ENCODE measurements at regions not wholly inside any gene's neighbourhood (a gene's known extent, or its start where the extent isn't known, plus 50 kb on each side); places are given as distances from the start of the nearest gene placed in this dataset.

GRCh38 chr18:64365106-64365505 is 216.2 kb upstream of the LINC00305 start:
- no peaks in the 10 kb centered on the region for H3K36me3 ChIP-seq (ENCODE audit: control insufficient read depth, low read length)
- no peak overlapping the region for H3K4me2 ChIP-seq (ENCODE audit: low read length)
- no peaks in the 10 kb centered on the region for H3K27me3 ChIP-seq (ENCODE audit: control insufficient read depth, low read length)
- peaks cover 5% of the 10 kb centered on the region; the same call in 1 of the 2 replicates for H3K9me3 ChIP-seq (ENCODE audit: control insufficient read depth, insufficient read depth, low read length)
- TF ChIP-seq EZH2phosphoT487 (IDR thresholded peaks at IDR 0.05; ENCODE audit: borderline replicate concordance, low read length) = no peak
- TF ChIP-seq CTCF (IDR thresholded peaks at IDR 0.05; ENCODE audit: low read depth, low read length, poor library complexity, severe bottlenecking) = no peak
- H3K4me3 ChIP-seq (ENCODE audit: low read length) = no peak overlapping the region
- no peaks in the 10 kb centered on the region for H3F3A ChIP-seq (ENCODE audit: control insufficient read depth, insufficient read depth)
- H3K4me1 ChIP-seq (ENCODE audit: control insufficient read depth, low read length) = no peaks in the 10 kb centered on the region
- no peaks in the 10 kb centered on the region for H3K9me2 ChIP-seq (replicated peaks; ENCODE audit: control insufficient read depth, low read length)
- H3K27ac ChIP-seq (ENCODE audit: low read depth, low read length) = no peak overlapping the region
- no peaks in the 10 kb centered on the region for H4K20me1 ChIP-seq (ENCODE audit: control insufficient read depth, insufficient read depth, low read depth, low read length)
- no peaks in the 10 kb centered on the region for H3K79me2 ChIP-seq (ENCODE audit: control insufficient read depth, low read length)

- no peak overlapping the region for H3K4me3 ChIP-seq (ENCODE audit: low read length)
- no peaks in the 10 kb centered on the region for H3K79me2 ChIP-seq (ENCODE audit: control insufficient read depth, low read length)
- H3K9me2 ChIP-seq (replicated peaks; ENCODE audit: control insufficient read depth, low read length) = no peaks in the 10 kb centered on the region
- H3K27ac ChIP-seq (ENCODE audit: low read depth, low read length) = no peak overlapping the region
- H4K20me1 ChIP-seq (ENCODE audit: control insufficient read depth, insufficient read depth, low read depth, low read length) = no peaks in the 10 kb centered on the region
- H3K27me3 ChIP-seq (ENCODE audit: control insufficient read depth, low read length) = no peaks in the 10 kb centered on the region
- no peaks in the 10 kb centered on the region for H3K4me1 ChIP-seq (ENCODE audit: control insufficient read depth, low read length)
- no peak overlapping the region for H3K4me2 ChIP-seq (ENCODE audit: low read length)
- no peak for TF ChIP-seq EZH2phosphoT487 (IDR thresholded peaks at IDR 0.05; ENCODE audit: borderline replicate concordance, low read length)
- TF ChIP-seq CTCF (IDR thresholded peaks at IDR 0.05; ENCODE audit: low read depth, low read length, poor library complexity, severe bottlenecking) = no peak
- no peaks in the 10 kb centered on the region for H3K36me3 ChIP-seq (ENCODE audit: control insufficient read depth, low read length)
- H3K9me3 ChIP-seq (ENCODE audit: control insufficient read depth, insufficient read depth, low read length) = no peaks in the 10 kb centered on the region
- H3F3A ChIP-seq (ENCODE audit: control insufficient read depth, insufficient read depth) = no peaks in the 10 kb centered on the region
Observed at GRCh38 chr18:64337673-64338072, 188.8 kb upstream of the LINC00305 start.

- Histone ChIP-seq H3K27me3 (ENCODE audit: control insufficient read depth, low read length) (no peaks in the 10 kb centered on the region), H3K36me3 (ENCODE audit: control insufficient read depth, low read length) (no peaks in the 10 kb centered on the region), H3K4me3 (ENCODE audit: low read length) (no peak overlapping the region), H3K4me2 (ENCODE audit: low read length) (no peak overlapping the region), H3K9me2 (replicated peaks; ENCODE audit: control insufficient read depth, low read length) (no peaks in the 10 kb centered on the region), H3K27ac (ENCODE audit: low read depth, low read length) (no peak overlapping the region), H3F3A (ENCODE audit: control insufficient read depth, insufficient read depth) (no peaks in the 10 kb centered on the region), H4K20me1 (ENCODE audit: control insufficient read depth, insufficient read depth, low read depth, low read length) (no peaks in the 10 kb centered on the region), H3K79me2 (ENCODE audit: control insufficient read depth, low read length) (no peaks in the 10 kb centered on the region), H3K9me3 (ENCODE audit: control insufficient read depth, insufficient read depth, low read length) (no peaks in the 10 kb centered on the region), H3K4me1 (ENCODE audit: control insufficient read depth, low read length) (no peaks in the 10 kb centered on the region)
- no peak for TF ChIP-seq CTCF (IDR thresholded peaks at IDR 0.05; ENCODE audit: low read depth, low read length, poor library complexity, severe bottlenecking)
- TF ChIP-seq EZH2phosphoT487 (IDR thresholded peaks at IDR 0.05; ENCODE audit: borderline replicate concordance, low read length) = no peak
Observed at GRCh38 chr18:64337018-64337417, 188.1 kb upstream of the LINC00305 start.

DNA sequence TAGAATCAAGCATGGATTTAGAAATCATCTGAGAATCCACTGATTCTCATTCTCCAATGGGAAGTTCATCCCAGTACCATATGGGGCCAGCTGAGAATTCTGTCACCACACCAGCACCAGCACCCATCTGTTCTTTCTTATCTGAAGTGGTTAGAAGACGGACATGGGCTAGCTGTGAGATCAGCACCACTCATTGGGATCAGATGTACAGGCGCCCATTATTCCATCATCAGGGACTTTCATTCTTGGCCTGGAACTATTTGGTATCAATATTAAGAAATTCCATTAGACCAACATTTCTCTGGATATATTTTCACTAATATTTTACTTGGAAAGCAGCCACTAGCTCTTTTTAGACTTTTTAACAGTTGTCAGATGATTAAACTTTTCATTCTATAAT is 185.9 kb upstream of the LINC00305 start:
- no peaks in the 10 kb centered on the region for H3K27me3 ChIP-seq (ENCODE audit: control insufficient read depth, low read length)
- H3F3A ChIP-seq (ENCODE audit: control insufficient read depth, insufficient read depth) = no peaks in the 10 kb centered on the region
- H3K4me2 ChIP-seq (ENCODE audit: low read length) = no peak overlapping the region
- no peaks in the 10 kb centered on the region for H3K36me3 ChIP-seq (ENCODE audit: control insufficient read depth, low read length)
- H4K20me1 ChIP-seq (ENCODE audit: control insufficient read depth, insufficient read depth, low read depth, low read length) = no peaks in the 10 kb centered on the region
- H3K9me3 ChIP-seq (ENCODE audit: control insufficient read depth, insufficient read depth, low read length) = no peaks in the 10 kb centered on the region
- no peak overlapping the region for H3K27ac ChIP-seq (ENCODE audit: low read depth, low read length)
- H3K79me2 ChIP-seq (ENCODE audit: control insufficient read depth, low read length) = no peaks in the 10 kb centered on the region
- no peaks in the 10 kb centered on the region for H3K9me2 ChIP-seq (replicated peaks; ENCODE audit: control insufficient read depth, low read length)
- TF ChIP-seq EZH2phosphoT487 (IDR thresholded peaks at IDR 0.05; ENCODE audit: borderline replicate concordance, low read length) (no peak), CTCF (IDR thresholded peaks at IDR 0.05; ENCODE audit: low read depth, low read length, poor library complexity, severe bottlenecking) (no peak)
- no peak overlapping the region for H3K4me3 ChIP-seq (ENCODE audit: low read length)
- no peaks in the 10 kb centered on the region for H3K4me1 ChIP-seq (ENCODE audit: control insufficient read depth, low read length)
